GM18505 (cell line): ENCODE measurements at regions not wholly inside any gene's neighbourhood (a gene's known extent, or its start where the extent isn't known, plus 50 kb on each side); places are given as distances from the start of the nearest gene placed in this dataset.
A peak's percentile ranks its signal among the peaks of the same experiment; 100 is the strongest.
"Not testable (repeated sequence)": the region's sequence is repeated elsewhere in the genome, so short reads cannot be mapped to it uniquely, and the experiment has no call there.

Experiments used
- ATAC-seq: cut with Tn5 transposase; IDR thresholded peaks from one replicate; pipeline ENCODE4 v1.9.1; 2021; ENCODE audit not compliant: unreplicated experiment
- POLR2A ChIP-seq: IDR thresholded peaks from 4 replicates; pipeline ENCODE4 v1.6.1; 2011; ENCODE audit warnings: borderline replicate concordance; ENCODE audit not compliant: insufficient read depth, insufficient read length; ENCODE audit errors: extremely low read depth

DNA sequence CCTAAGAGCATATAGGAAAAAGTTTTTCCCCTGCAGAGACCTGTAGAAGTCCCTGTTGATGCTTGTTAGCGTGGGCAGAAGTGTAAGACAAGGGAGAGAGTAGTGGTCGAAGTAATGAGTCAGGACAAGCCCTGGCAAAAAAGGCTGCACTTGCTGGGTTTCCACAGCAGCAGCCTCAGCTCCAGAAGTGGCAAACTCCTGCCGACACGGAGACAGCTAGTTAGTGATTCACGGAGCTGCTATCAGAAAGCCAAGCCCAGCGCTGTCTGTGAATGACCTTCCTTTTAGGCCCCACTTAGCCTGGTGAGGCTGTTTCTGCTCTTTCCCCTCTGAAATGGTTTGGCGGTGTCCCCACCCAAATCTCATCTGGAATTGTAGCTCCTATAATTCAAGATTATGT, 109.1 kb downstream of the FAM50B start:
- no peak for ATAC-seq
- no peak for TF ChIP-seq POLR2A

DNA sequence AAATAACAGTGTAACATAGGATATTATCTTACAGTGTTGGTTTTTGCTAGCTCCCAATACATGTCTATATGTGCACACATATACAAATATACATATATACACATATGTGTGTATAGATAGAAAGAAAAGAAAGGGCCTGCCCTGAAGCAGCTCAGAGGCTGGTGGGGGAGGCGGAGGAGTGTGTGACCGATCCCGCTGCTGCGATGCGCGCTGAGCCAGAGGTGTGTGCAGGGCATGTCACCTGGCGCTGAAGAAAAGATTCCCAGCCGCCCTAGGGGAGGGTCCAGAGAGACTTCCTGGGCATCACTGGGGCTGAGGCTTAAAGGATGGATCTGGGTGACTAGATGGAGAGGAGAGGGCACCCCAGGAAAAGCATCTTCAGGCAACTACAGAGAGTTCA, 110.2 kb downstream of the FAM50B start:
- TF ChIP-seq POLR2A, result no peak

GRCh38 chr6:3960754-3961361, 111.7 kb downstream of the FAM50B start:
- ATAC-seq, result no peak
- no peak for TF ChIP-seq POLR2A

More for the DNA sequence above, 110.2 kb downstream of the FAM50B start:
- no peak for ATAC-seq

- ATAC-seq, result no peak
- TF ChIP-seq POLR2A, result no peak
Observed at GRCh38 chr6:3961581-3962215, 112.5 kb downstream of the FAM50B start.

DNA sequence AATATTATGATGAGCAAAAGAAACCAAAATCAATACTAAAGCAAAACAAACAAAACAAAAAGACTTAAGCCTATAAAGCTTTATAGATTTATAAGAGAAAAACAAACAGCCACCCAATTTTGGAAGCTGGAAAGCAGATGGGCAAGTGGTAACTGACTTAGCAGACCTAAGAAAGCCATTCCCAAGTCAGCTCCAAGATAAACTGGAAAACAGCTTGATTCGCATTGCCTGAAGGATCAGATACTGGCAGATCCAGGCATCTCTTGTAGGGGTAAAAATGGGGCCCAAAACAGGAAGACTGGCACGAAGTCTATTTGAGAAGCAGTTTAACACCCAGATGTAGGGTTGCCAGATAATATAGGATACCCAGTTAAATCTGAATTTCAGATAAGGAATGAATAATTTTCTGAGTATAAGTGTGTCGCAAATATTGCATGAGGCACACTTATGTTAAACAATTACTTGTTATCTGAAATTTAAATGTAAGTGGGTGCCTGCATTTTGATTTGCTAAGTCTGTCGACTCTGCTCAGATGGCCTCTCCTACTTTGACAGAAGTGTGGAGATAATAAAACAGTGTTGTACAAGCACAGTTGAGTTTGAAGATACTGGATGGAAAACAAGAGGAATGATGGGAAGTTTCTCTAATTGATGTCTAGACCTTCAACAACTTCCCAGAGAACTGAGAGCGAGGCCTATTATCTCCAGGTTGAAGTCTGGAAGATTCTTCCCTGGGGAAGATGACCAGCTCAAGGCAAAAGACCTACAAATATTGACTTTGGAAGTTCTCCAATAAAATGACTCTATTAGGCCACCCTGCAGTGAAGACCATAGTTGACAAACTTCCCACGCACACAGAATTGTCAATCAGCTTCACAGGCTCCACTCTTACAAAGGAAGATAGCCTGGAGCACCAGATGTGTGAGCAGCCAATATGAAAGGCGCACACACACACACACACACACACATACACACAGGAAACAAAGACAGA, 113.4 kb downstream of the FAM50B start:
- ATAC-seq, result no peak

GRCh38 chr6:3963426-3963825, 114.3 kb downstream of the FAM50B start:
- no peak for ATAC-seq
- no peak for TF ChIP-seq POLR2A

More for the DNA sequence above, 113.4 kb downstream of the FAM50B start:
- TF ChIP-seq POLR2A, result no peak

- TF ChIP-seq POLR2A, result no peak
- no peak for ATAC-seq
Observed at GRCh38 chr6:3965071-3965718, 113.7 kb downstream of the FAM217A start.

DNA sequence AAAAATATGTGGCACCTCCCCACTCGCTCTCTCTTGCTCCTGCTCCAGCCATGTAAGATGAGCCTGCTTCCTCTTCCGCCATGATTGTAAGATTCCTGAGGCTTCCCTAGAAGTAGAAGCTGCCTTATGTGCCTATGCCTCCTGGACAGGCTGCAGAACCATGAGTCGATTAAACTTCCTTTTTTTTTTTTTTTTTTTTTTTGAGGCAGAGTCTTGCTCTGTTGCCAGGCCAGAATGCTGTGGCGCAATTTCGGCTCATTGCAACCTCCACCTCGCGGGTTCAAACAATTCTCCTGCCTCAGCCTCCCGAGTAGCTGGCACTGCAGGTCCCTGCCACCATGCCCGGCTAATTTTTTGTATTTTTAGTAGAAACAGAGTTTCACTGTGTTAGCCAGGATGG, 112.5 kb downstream of the FAM217A start:
- ATAC-seq, result no peak
- TF ChIP-seq POLR2A, result no peak

- no peak for TF ChIP-seq POLR2A
- no peak for ATAC-seq
Observed at GRCh38 chr6:3970097-3970496, 108.8 kb downstream of the FAM217A start.

DNA sequence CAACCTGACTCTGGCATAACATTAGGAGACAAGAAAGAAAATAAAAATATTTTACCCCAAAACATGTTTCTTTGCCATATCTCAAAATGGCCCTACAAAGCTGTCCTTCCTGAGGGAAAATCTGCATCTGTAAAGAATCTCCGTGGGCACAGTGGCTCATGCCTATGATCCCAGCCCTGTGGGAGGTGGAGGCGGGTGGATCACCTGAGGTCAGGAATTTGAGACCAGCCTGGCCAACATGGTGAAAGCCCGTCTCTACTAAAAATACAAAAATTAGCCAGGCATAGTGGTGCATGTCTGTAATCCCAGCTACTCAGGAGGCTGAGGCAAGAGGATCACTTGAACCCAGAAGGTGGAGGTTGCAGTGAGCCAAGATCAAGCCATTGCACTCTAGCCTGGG, 105.8 kb downstream of the FAM217A start:
- ATAC-seq, result not testable (repeated sequence)

DNA sequence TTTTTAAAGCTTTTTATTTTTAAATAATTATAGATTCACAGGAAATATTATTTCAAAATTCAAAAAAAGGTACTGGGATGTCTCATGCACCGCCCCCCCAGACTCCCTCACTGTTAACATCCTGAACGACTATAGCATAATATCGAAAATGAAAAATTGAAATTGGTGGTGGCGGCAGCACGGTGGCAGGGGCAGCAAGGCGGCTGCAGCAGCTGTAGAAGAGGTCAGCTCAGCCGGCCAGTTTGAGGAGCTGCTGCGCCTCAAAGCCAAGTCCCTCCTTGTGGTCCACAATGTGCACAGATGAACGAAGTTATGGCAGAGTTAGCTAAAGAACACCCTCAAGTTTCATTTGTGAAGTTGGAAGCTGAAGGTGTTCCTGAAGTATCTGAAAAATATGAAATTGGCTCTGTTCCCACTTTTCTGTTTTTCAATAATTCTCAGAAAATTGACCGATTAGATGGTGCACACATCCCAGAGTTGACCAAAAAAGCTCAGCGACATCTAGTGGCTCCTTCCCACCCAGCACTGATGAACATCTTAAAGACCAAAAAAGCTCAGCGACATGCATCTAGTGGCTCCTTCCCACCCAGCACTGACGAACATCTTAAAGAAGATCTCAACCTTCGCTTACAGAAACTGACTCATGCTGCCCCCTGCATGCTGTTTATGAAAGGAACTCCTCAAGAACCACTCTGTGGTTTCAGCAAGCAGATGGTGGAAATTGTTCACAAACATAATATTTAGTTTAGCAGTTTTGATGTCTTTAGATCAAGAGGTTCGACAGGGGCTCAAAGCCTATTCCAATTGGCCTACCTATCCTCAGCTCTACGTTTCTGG, 100.8 kb downstream of the FAM217A start:
- no peak for TF ChIP-seq POLR2A

DNA sequence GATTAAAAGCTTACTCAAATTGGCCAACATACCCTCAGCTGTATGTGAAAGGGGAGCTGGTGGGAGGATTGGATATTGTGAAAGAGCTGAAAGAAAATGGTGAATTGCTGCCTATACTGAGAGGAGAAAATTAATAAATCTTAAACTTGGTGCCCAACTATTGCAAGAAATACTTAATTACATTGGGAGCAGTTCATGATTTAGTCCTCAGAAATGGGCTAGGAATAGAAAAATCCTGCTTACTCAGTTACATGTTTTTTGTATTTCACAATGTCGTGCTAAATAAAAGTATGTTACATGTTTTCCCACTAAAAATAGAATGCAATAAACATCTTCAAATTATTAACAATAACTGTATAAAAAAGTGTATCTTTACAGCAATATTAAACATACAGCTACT, 100.0 kb downstream of the FAM217A start:
- not testable (repeated sequence) for ATAC-seq

More for the DNA sequence above, 100.8 kb downstream of the FAM217A start:
- peak; percentile 82 for ATAC-seq
